MG63 (cell line): ENCODE measurements at regions not wholly inside any gene's neighbourhood (a gene's known extent, or its start where the extent isn't known, plus 50 kb on each side); places are given as distances from the start of the nearest gene placed in this dataset.

Experiments used
- DNase-seq: peaks from one replicate; pipeline ENCODE4 v3.0.0-alpha.2; 2020
- H3K27me3 ChIP-seq: fragments of 250-450 bp; sonication (Bioruptor Pico); 2 replicates; pipeline ENCODE4 v1.5.1; 2020; ENCODE audit warnings: mild to moderate bottlenecking, moderate library complexity
- H3K36me3 ChIP-seq: fragments of 250-450 bp; sonication (Bioruptor Pico); 2 replicates; pipeline ENCODE4 v1.5.1; 2020; ENCODE audit warnings: mild to moderate bottlenecking, moderate library complexity
- H3K4me3 ChIP-seq: fragments of 250-450 bp; sonication (Bioruptor Pico); 2 replicates; pipeline ENCODE4 v1.5.1; 2020; ENCODE audit warnings: mild to moderate bottlenecking, moderate library complexity
- H3K9me3 ChIP-seq: fragments of 250-450 bp; sonication (Bioruptor Pico); 2 replicates; pipeline ENCODE4 v1.5.1; 2020; ENCODE audit warnings: mild to moderate bottlenecking, moderate library complexity

DNA sequence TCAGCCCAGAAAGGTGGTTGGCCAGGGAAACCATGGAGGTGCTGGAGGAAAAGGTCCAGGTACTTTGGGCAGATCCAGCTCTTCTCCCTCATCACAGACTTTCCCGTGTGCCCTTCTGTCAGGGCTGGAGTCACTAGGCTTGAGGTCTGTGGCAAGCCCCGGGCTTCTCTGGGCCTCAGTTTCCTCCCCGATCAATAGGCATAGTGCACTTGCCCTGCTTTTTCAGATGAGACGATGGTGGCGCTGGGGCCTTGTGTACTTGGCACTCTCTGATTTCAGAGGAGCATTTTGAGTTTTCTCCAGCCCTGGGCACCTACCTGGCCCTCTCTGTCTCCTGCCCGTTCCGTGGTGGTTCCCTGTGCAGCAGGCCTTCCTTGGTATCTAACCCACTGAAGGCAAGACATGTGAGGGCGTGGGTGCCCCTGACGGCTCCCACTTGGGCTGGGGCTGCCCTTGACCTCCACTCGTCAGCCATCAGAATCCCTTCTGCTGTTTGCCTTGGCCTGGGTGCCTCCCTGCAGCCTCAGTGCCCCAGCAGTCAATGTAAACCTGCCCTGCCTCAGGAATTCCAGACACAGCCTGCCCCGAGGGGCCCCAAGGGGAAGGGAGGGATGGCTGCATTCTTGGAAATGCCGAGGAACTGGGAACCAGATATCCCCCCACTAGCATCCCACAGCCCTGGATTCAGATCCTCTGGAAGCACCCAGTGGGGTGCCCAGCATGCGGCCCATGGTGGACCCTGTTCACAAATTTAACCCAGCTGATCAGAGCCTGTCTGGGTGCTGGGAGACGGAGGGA is 66.3 kb upstream of the COL5A1 start:
- peaks cover 2% of the 10 kb centered on the region; the same call in 1 of the 2 replicates for H3K27me3 ChIP-seq
- H3K9me3 ChIP-seq: 0 out of 2 replicates have a peak, but pooled peaks cover 3% of the 10 kb centered on the region
- no peak overlapping the region for H3K4me3 ChIP-seq
- no peak for DNase-seq
- no peaks in the 10 kb centered on the region for H3K36me3 ChIP-seq

DNA sequence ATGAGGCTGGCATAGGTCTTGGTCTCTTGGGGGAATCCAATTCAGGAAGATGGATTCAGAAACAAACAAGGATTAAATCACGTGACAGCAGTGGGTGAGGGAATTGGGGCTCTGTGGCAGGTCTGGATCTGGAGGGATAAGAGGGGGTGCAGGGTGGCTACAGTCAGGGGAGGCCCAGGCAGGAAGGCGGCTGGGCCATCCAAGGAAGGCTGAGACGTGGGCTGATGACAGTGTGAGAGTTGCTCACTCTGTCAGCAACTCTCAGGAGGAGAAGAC is 65.8 kb upstream of the COL5A1 start:
- no peak for DNase-seq
- peaks cover 2% of the 10 kb centered on the region; the same call in 1 of the 2 replicates for H3K27me3 ChIP-seq

DNA sequence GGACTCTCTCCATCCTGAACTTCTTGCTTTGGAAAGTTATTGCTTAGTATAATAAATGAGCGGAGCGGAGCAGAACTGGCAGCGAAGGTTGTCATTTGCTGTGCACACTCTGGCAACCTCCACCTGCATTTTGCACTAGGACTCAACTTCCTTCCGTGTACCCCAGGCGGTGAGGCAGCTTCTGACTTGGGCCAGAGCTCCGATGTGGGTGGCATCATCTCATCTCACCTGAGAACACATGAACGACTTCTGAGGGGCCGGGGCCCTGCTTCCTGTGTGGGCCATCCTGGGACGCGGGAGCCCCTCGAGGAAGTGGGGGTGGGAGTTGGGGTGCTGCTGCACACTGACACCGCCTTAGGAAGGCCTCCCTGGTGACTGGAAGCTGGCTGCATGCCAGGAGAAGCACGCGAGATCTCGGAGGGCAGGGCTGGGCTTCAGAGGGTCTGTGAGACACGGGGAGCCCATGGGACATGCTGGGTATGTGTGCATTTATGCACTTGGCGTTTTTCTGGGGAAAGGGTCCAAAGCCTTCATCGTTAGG is 56.5 kb upstream of the COL5A1 start:
- no peaks in the 10 kb centered on the region for H3K27me3 ChIP-seq
- no peak overlapping the region for H3K4me3 ChIP-seq
- no peak for DNase-seq
- no peaks in the 10 kb centered on the region for H3K36me3 ChIP-seq
- H3K9me3 ChIP-seq: peaks cover 9% of the 10 kb centered on the region; the same call in 1 of the 2 replicates

More for the DNA sequence above, 65.8 kb upstream of the COL5A1 start:
- Histone ChIP-seq H3K36me3 (no peaks in the 10 kb centered on the region), H3K4me3 (no peak overlapping the region), H3K9me3 (peaks cover 6% of the 10 kb centered on the region; the same call in 1 of the 2 replicates)

GRCh38 chr9:134585746-134586706 is 55.6 kb upstream of the COL5A1 start:
- Histone ChIP-seq H3K9me3 (peaks cover 4% of the 10 kb centered on the region; the same call in 1 of the 2 replicates), H3K27me3 (no peaks in the 10 kb centered on the region), H3K36me3 (no peaks in the 10 kb centered on the region), H3K4me3 (no peak overlapping the region)
- DNase-seq: peak; percentile 92

- Histone ChIP-seq H3K36me3 (no peaks in the 10 kb centered on the region), H3K27me3 (no peaks in the 10 kb centered on the region), H3K4me3 (no peak overlapping the region), H3K9me3 (no peaks in the 10 kb centered on the region)
- no peak for DNase-seq
Measured at GRCh38 chr9:134589748-134590147, 51.9 kb upstream of the COL5A1 start.

GRCh38 chr9:134590240-134591081 is 51.1 kb upstream of the COL5A1 start:
- DNase-seq: no peak
- Histone ChIP-seq H3K27me3 (no peaks in the 10 kb centered on the region), H3K36me3 (no peaks in the 10 kb centered on the region), H3K9me3 (no peaks in the 10 kb centered on the region), H3K4me3 (no peak overlapping the region)

DNA sequence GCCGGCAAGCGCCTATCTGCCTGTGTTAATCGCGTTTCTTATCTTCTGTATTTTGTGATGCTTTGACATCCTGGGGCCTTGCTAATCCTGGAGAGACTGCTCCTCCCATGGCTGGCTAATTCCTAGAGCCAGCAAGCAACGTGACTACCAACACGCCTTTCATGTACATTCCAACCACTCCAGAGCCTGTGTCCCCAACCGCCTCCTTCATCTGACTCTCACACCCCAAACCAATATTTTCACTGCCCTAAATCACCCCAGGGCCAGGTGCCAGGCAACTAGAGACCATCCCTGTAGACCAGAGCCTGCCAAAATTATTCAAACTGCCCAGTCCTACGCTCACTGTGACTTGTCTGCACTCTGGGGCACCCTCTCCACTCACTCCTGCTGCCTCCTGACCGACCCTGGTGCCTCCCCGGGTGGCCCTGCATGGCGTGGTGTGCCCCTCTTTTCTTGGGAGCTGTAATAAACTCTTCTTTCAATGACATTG is 50.5 kb upstream of the COL5A1 start:
- Histone ChIP-seq H3K27me3 (no peaks in the 10 kb centered on the region), H3K9me3 (no peaks in the 10 kb centered on the region), H3K4me3 (no peak overlapping the region), H3K36me3 (no peaks in the 10 kb centered on the region)
- no peak for DNase-seq

DNA sequence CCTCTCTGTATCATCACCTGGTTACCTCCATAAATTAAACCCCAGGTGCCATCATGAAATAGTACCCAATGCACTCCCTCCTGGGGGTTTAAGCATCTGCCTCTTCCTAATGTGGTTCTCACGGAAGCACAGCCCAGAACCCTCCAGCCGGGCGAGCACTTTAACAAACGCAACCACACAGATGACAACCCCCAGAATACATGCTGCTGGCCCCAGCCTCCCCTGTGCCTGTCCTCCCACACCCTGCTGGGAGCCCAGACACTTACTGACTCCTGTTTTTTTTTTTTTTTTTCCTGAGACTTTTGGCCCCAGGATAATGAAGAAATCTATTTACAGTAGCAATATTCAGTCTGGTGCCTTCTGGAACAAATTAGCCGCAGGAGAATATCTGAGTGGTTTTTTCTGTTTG is 50.0 kb upstream of the COL5A1 start:
- no peak overlapping the region for H3K4me3 ChIP-seq
- H3K27me3 ChIP-seq: no peaks in the 10 kb centered on the region
- H3K36me3 ChIP-seq: no peaks in the 10 kb centered on the region
- no peak for DNase-seq
- H3K9me3 ChIP-seq: no peaks in the 10 kb centered on the region
